K562 (cell line): ENCODE measurements at regions not wholly inside any gene's neighbourhood (a gene's known extent, or its start where the extent isn't known, plus 50 kb on each side); places are given as distances from the start of the nearest gene placed in this dataset.

ENCODE experiments used
- ATAC-seq: fragments of 200-7000 bp; cut with Tn5 transposase; 3 replicates; pipeline ENCODE4 v1.9.1; 2020; ENCODE audit warnings: moderate library complexity
- BruUV-seq: library from RNA; stranded (reverse); fragments of 400-500 nt; replicated peaks from 2 replicates; lab custom pipeline; 2021; lab: Mats Ljungman, UMichigan
- CTCF ChIA-PET: fragments of 300-600 bp; formaldehyde crosslinking; extraction: SDS; loops from one replicate; lab custom pipeline; 2021; ENCODE audit warnings: low intra/inter-chr PET ratio; lab: Yijun Ruan, JAX
- POLR2A ChIA-PET: fragments of 300-600, 350-650 bp; sonication (Branson Sonifier 250); formaldehyde crosslinking; extraction: SDS; loops from one replicate; lab custom pipeline; 2021; ENCODE audit warnings: antibody characterized with exemption, inconsistent platforms; lab: Yijun Ruan, JAX
- DNase-seq, 4 experiments: peaks; one replicate each; pipeline versions ENCODE4 v3.0.0 to v3.0.0-alpha.2; 2011 to 2018; ENCODE audit warnings: low spot score in 3 of 4, mixed read lengths in 3 of 4; ENCODE audit errors: extremely low read depth in 1 of 4
- FAIRE-seq: peaks from 2 replicates; lab custom pipeline; 2011; peaks lifted over from hg19 to GRCh38; lab: Jason Lieb, UNC
- H2AFZ ChIP-seq: 2 replicates; pipeline ENCODE4 v1.6.0; 2011; ENCODE audit warnings: low read depth, low read length, control low read depth, inconsistent platforms
- H3K27ac ChIP-seq: fragments of 200-600 bp; 3 replicates; pipeline ENCODE4 v1.8.0; 2011; ENCODE audit warnings: low read depth, mild to moderate bottlenecking, control low read depth, inconsistent platforms, low read length, moderate library complexity, mixed read lengths; ENCODE audit errors: extremely low read depth
- H3K27me3 ChIP-seq, 2 experiments: fragments of 300-600 bp in 1 of 2; 2 replicates in 1 of 2; 3 replicates in 1 of 2; pipeline versions ENCODE4 v1.6.0 to v1.8.0; 2011; ENCODE audit warnings: inconsistent platforms in 2 of 2, low read length in 2 of 2, mild to moderate bottlenecking in 1 of 2, mixed read lengths in 1 of 2, moderate library complexity in 1 of 2; ENCODE audit not compliant: control insufficient read depth in 2 of 2, insufficient read depth in 2 of 2
- H3K36me3 ChIP-seq: fragments of 300-600 bp; 3 replicates; pipeline ENCODE4 v1.8.0; 2011; ENCODE audit warnings: mild to moderate bottlenecking, low read length, inconsistent platforms; ENCODE audit not compliant: control insufficient read depth, insufficient read depth
- H3K4me1 ChIP-seq, 2 experiments: fragments of 200-600 bp in 1 of 2; replicated peaks in 1 of 2; 2 replicates in 1 of 2; 3 replicates in 1 of 2; pipeline versions ENCODE4 v1.5.1 to v1.8.0; 2011; ENCODE audit warnings: inconsistent platforms in 2 of 2, low read length in 2 of 2, mild to moderate bottlenecking in 1 of 2, mixed read lengths in 1 of 2, moderate library complexity in 1 of 2; ENCODE audit not compliant: control insufficient read depth in 2 of 2, insufficient read depth in 2 of 2
- H3K4me2 ChIP-seq: 2 replicates; pipeline ENCODE4 v1.6.1; 2011; ENCODE audit warnings: low read length, control low read depth, inconsistent platforms, mixed read lengths; ENCODE audit not compliant: insufficient read depth
- H3K4me3 ChIP-seq: fragments of 200-600 bp; sonication (generic), shearing (Covaris generic); 2 replicates; pipeline ENCODE4 v1.5.1; 2016; ENCODE audit warnings: control low read depth, inconsistent platforms
- H3K79me2 ChIP-seq: fragments of 200-600 bp; 3 replicates; pipeline ENCODE4 v1.8.0; 2011; ENCODE audit warnings: low read length, inconsistent platforms; ENCODE audit not compliant: control insufficient read depth, insufficient read depth
- H3K9ac ChIP-seq, 2 experiments: 2 replicates each; pipeline versions ENCODE4 v1.6.0 to v1.6.1; 2011; ENCODE audit warnings: low read depth in 2 of 2, low read length in 2 of 2, control low read depth in 1 of 2, inconsistent platforms in 1 of 2, mild to moderate bottlenecking in 1 of 2, mixed read lengths in 1 of 2; ENCODE audit not compliant: insufficient read depth in 1 of 2
- H3K9me1 ChIP-seq: one replicate; pipeline ENCODE4 v1.6.0; 2011; ENCODE audit warnings: inconsistent platforms, mild to moderate bottlenecking, low read length, moderate library complexity; ENCODE audit not compliant: control insufficient read depth, insufficient read depth
- H3K9me3 ChIP-seq: replicated peaks from 2 replicates; pipeline ENCODE4 v1.5.1; 2011; ENCODE audit warnings: low read depth, low read length, inconsistent platforms; ENCODE audit not compliant: control insufficient read depth, insufficient read depth
- H4K20me1 ChIP-seq: replicated peaks from 2 replicates; pipeline ENCODE4 v1.6.1; 2011; ENCODE audit warnings: low read length, inconsistent platforms, mixed read lengths; ENCODE audit not compliant: control insufficient read depth, insufficient read depth
- BRF1 ChIP-seq: IDR thresholded peaks from 3 replicates; pipeline ENCODE4 v1.6.1; 2011; ENCODE audit warnings: borderline replicate concordance, mild to moderate bottlenecking; ENCODE audit not compliant: insufficient read length; ENCODE audit errors: extremely low read depth
- HMBOX1 ChIP-seq: sonication (generic); IDR thresholded peaks from 2 replicates; pipeline ENCODE4 v1.6.1; 2016
- NFXL1 ChIP-seq: fragments of 450-650 bp; formaldehyde crosslinking; IDR thresholded peaks from 2 replicates; pipeline ENCODE4 v1.4.0; 2021; ENCODE audit warnings: mild to moderate bottlenecking
- SAP30 ChIP-seq: fragments of 200-600 bp; sonication (generic); IDR thresholded peaks from 2 replicates; pipeline ENCODE4 v1.6.1; 2012; ENCODE audit warnings: borderline replicate concordance, low read depth, mild to moderate bottlenecking, moderate library complexity, low read length, control low read depth, inconsistent platforms; ENCODE audit not compliant: insufficient read depth, poor library complexity, severe bottlenecking
- SMARCC2 ChIP-seq: fragments of 450-650 bp; IDR thresholded peaks from 2 replicates; pipeline ENCODE4 v1.6.1; 2017; ENCODE audit warnings: antibody characterized with exemption, moderate library complexity, mild to moderate bottlenecking, low read depth
- SNAPC5 ChIP-seq: fragments of 250-450 bp; sonication (Bioruptor Pico); IDR thresholded peaks from 2 replicates; pipeline ENCODE4 v1.8.0; 2021; ENCODE audit warnings: moderate library complexity, mild to moderate bottlenecking, inconsistent platforms
- SREBF1 ChIP-seq: fragments of 150-350 bp; IDR thresholded peaks from 2 replicates; pipeline ENCODE4 v1.6.1; 2014; ENCODE audit warnings: antibody characterized with exemption, low read depth, low read length, borderline replicate concordance
- TAL1 ChIP-seq: fragments of 450-650 bp; IDR thresholded peaks from 2 replicates; pipeline ENCODE4 v1.6.1; 2016; ENCODE audit warnings: mild to moderate bottlenecking
- WGBS: fragments of 100-300 bp; shearing (Covaris generic); methylation state at CpG from one replicate; pipeline ENCODE4 v1.1.6; 2016; ENCODE audit warnings: low coverage, mixed read lengths; ENCODE audit not compliant: insufficient coverage; ENCODE audit errors: missing lambda C conversion rate; 5-methylcytosine and 5-hydroxymethylcytosine counted together
- in situ Hi-C: fragments of 300-500 bp; cut with MboI; formaldehyde crosslinking; loops from 4 replicates; pipeline ENCODE4 v1.15.0; 2018; ENCODE audit warnings: inconsistent platforms, mixed read lengths
- intact Hi-C: fragments of 100-400 bp; cut with micrococcal nuclease; formaldehyde crosslinking; loops from 2 replicates; pipeline ENCODE4 v1.14.2; 2022

GRCh38 chr3:187880851-187881250 lies 135.6 kb upstream of the BCL6 start:
- H3K9ac ChIP-seq: no peak overlapping the region
- no peak overlapping the region for H3K4me3 ChIP-seq
- no peaks in the 10 kb centered on the region for H3K79me2 ChIP-seq
- no peak for DNase-seq
- H3K9me3 ChIP-seq: no peaks in the 10 kb centered on the region
- H3K4me1 ChIP-seq: no peaks in the 10 kb centered on the region
- no peak overlapping the region for H2AFZ ChIP-seq
- H3K4me2 ChIP-seq: no peak overlapping the region
- no TSS peak for BruUV-seq
- TF ChIP-seq BRF1 (no peak), SNAPC5 (CRISPR knock-in tag) (no peak), TAL1 (no peak), NFXL1 (CRISPR knock-in tag) (no peak), SAP30 (no peak), SMARCC2 (no peak), HMBOX1 (no peak), SREBF1 (no peak)
- TF ChIP-seq, all 486 proteins: peak for 0
- POLR2A ChIA-PET: no interaction called here
- intact Hi-C loops: no loop called here
- WGBS: 14% methylated on average over 1 of the region's 1 CpG
- CTCF ChIA-PET: no interaction called here
- FAIRE-seq (no peak), ATAC-seq (no peak)
- in situ Hi-C loops: no loop called here
- Histone ChIP-seq H3K27me3 (peaks cover 0 to 4% of the 10 kb centered on the region in 2 experiments; a peak in 1 of 5 replicates), H3K27ac (no peak overlapping the region), H4K20me1 (no peaks in the 10 kb centered on the region), H3K36me3 (no peaks in the 10 kb centered on the region), H3K9me1 (no peaks in the 10 kb centered on the region)
